EH (cell line): ENCODE measurements at regions not wholly inside any gene's neighbourhood (a gene's known extent, or its start where the extent isn't known, plus 50 kb on each side); places are given as distances from the start of the nearest gene placed in this dataset.

Experiments used
- DNase-seq: peaks from one replicate; pipeline ENCODE4 v3.0.0-alpha.2; 2015; ENCODE audit warnings: low read depth

GRCh38 chr3:181764544-181764943, 52.8 kb downstream of the SOX2 start:
- DNase-seq, result no peak

GRCh38 chr3:181770296-181770695, 58.6 kb downstream of the SOX2 start:
- DNase-seq, result no peak

GRCh38 chr3:181771120-181771519, 59.4 kb downstream of the SOX2 start:
- no peak for DNase-seq

- DNase-seq, result no peak
These were observed 60.4 kb downstream of the SOX2 start for GRCh38 chr3:181772166-181772565.

- DNase-seq, result no peak
These were observed 62.2 kb downstream of the SOX2 start for GRCh38 chr3:181773921-181774320.

GRCh38 chr3:181782306-181782954, 70.7 kb downstream of the SOX2 start:
- DNase-seq, result no peak

GRCh38 chr3:181790561-181790960, 78.8 kb downstream of the SOX2 start:
- DNase-seq, result no peak

GRCh38 chr3:181791056-181791955, 79.6 kb downstream of the SOX2 start:
- no peak for DNase-seq

- no peak for DNase-seq
These were observed 81.3 kb downstream of the SOX2 start for GRCh38 chr3:181793006-181793405.

GRCh38 chr3:181794011-181794790, 82.5 kb downstream of the SOX2 start:
- DNase-seq, result no peak

GRCh38 chr3:181796641-181797040, 84.9 kb downstream of the SOX2 start:
- DNase-seq, result no peak

- no peak for DNase-seq
These were observed 85.7 kb downstream of the SOX2 start for GRCh38 chr3:181797431-181797830.

- no peak for DNase-seq
These were observed 94.0 kb downstream of the SOX2 start for GRCh38 chr3:181805703-181806102.

- DNase-seq, result no peak
These were observed 96.3 kb downstream of the SOX2 start for GRCh38 chr3:181808053-181808452.

- DNase-seq, result no peak
These were observed 112.0 kb downstream of the SOX2 start for GRCh38 chr3:181823716-181824115.

- no peak for DNase-seq
These were observed 113.2 kb downstream of the SOX2 start for GRCh38 chr3:181824961-181825360.

GRCh38 chr3:181839039-181839915, 127.6 kb downstream of the SOX2 start:
- DNase-seq, result no peak

- no peak for DNase-seq
These were observed 128.2 kb downstream of the SOX2 start for GRCh38 chr3:181839916-181840297.

- DNase-seq, result no peak
These were observed 132.5 kb downstream of the SOX2 start for GRCh38 chr3:181844211-181844610.

GRCh38 chr3:181847276-181847675, 135.6 kb downstream of the SOX2 start:
- no peak for DNase-seq

GRCh38 chr3:181851063-181851462, 139.3 kb downstream of the SOX2 start:
- no peak for DNase-seq

- no peak for DNase-seq
These were observed 144.1 kb downstream of the SOX2 start for GRCh38 chr3:181855825-181856224.
